WTC11 (cell line): ENCODE measurements at regions not wholly inside any gene's neighbourhood (a gene's known extent, or its start where the extent isn't known, plus 50 kb on each side); places are given as distances from the start of the nearest gene placed in this dataset.

ENCODE experiments used
- EMX1 ChIP-seq: fragments of 250-450 bp; sonication (Bioruptor Pico); IDR thresholded peaks from 2 replicates; pipeline ENCODE4 v1.8.0; 2021; ENCODE audit warnings: mild to moderate bottlenecking
- NFATC4 ChIP-seq: fragments of 250-450 bp; sonication (Bioruptor Pico); IDR thresholded peaks from 2 replicates; pipeline ENCODE4 v1.9.0; 2021; ENCODE audit warnings: mild to moderate bottlenecking
- NFYB ChIP-seq: sonication (generic); formaldehyde crosslinking; conservative IDR thresholded peaks from 2 replicates; pipeline ENCODE4 v1.8.0; 2022; ENCODE audit warnings: low read depth, missing genetic modification reagents
- ZNF263 ChIP-seq: sonication (generic); formaldehyde crosslinking; IDR thresholded peaks from 2 replicates; pipeline ENCODE4 v1.8.1; 2022; ENCODE audit warnings: low read depth, mild to moderate bottlenecking, moderate library complexity, missing genetic modification reagents
- TF ChIP-seq, protein P1 (sequence below): sonication (generic); formaldehyde crosslinking; IDR thresholded peaks from 2 replicates; pipeline ENCODE4 v1.8.1; 2023; ENCODE audit warnings: mild to moderate bottlenecking, moderate library complexity, missing genetic modification reagents
- TF ChIP-seq, protein P2 (sequence below): fragments of 200-600 bp; IDR thresholded peaks from 2 replicates; pipeline ENCODE4 v1.8.0; 2022; ENCODE audit warnings: antibody characterized with exemption
- TF ChIP-seq, protein P3 (sequence below): sonication (generic); formaldehyde crosslinking; IDR thresholded peaks from 2 replicates; pipeline ENCODE4 v1.8.0; 2022; ENCODE audit warnings: mild to moderate bottlenecking, missing genetic modification reagents
- TF ChIP-seq, protein P4 (sequence below): sonication (generic); formaldehyde crosslinking; IDR thresholded peaks from 2 replicates; pipeline ENCODE4 v1.8.1; 2023; ENCODE audit warnings: mild to moderate bottlenecking, missing genetic modification reagents, moderate library complexity
- TF ChIP-seq, protein P5 (sequence below): sonication (generic); formaldehyde crosslinking; IDR thresholded peaks from 2 replicates; pipeline ENCODE4 v1.8.0; 2022; ENCODE audit warnings: mild to moderate bottlenecking, missing genetic modification reagents

DNA sequence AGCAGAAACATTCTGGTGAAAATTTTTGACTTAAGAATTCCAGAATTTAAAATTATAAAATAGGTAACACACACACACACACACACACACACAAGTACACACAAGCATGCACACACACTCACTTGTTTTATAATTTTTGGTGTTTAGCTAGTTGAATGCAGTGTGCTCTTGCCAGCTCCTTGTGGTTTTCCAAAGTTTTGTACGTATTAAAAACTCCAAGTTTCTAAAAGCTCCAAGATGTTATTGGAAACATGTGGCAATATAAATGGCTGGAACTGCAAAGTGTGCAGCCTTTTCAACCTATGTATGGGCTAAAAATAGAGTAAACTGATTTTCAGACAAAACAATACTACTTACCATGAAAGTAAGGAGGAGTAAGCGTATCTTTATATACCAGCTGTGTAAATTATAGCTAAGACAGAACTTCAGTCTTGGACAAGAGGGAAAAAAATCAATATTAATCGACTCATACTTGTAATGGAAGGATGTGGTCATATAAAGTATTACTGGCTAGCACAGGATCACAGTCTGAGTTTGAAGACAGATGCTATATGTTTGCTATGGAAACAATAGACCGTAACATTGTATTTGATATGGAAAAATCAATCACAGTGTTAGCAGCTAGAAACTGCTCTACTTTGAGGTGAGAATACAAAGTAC lies 727.1 kb upstream of the GRAMD2B start:
- TF ChIP-seq, protein P1, sequence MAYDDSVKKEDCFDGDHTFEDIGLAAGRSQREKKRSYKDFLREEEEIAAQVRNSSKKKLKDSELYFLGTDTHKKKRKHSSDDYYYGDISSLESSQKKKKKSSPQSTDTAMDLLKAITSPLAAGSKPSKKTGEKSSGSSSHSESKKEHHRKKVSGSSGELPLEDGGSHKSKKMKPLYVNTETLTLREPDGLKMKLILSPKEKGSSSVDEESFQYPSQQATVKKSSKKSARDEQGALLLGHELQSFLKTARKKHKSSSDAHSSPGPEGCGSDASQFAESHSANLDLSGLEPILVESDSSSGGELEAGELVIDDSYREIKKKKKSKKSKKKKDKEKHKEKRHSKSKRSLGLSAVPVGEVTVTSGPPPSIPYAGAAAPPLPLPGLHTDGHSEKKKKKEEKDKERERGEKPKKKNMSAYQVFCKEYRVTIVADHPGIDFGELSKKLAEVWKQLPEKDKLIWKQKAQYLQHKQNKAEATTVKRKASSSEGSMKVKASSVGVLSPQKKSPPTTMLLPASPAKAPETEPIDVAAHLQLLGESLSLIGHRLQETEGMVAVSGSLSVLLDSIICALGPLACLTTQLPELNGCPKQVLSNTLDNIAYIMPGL, result no peak
- TF ChIP-seq, protein P2, sequence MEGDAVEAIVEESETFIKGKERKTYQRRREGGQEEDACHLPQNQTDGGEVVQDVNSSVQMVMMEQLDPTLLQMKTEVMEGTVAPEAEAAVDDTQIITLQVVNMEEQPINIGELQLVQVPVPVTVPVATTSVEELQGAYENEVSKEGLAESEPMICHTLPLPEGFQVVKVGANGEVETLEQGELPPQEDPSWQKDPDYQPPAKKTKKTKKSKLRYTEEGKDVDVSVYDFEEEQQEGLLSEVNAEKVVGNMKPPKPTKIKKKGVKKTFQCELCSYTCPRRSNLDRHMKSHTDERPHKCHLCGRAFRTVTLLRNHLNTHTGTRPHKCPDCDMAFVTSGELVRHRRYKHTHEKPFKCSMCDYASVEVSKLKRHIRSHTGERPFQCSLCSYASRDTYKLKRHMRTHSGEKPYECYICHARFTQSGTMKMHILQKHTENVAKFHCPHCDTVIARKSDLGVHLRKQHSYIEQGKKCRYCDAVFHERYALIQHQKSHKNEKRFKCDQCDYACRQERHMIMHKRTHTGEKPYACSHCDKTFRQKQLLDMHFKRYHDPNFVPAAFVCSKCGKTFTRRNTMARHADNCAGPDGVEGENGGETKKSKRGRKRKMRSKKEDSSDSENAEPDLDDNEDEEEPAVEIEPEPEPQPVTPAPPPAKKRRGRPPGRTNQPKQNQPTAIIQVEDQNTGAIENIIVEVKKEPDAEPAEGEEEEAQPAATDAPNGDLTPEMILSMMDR, result no peak
- TF ChIP-seq, protein P3, sequence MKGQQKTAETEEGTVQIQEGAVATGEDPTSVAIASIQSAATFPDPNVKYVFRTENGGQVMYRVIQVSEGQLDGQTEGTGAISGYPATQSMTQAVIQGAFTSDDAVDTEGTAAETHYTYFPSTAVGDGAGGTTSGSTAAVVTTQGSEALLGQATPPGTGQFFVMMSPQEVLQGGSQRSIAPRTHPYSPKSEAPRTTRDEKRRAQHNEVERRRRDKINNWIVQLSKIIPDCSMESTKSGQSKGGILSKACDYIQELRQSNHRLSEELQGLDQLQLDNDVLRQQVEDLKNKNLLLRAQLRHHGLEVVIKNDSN (CRISPR knock-in tag), result no peak
- TF ChIP-seq NFATC4 (no peak), NFYB (CRISPR knock-in tag) (no peak), EMX1 (CRISPR knock-in tag) (no peak), ZNF263 (CRISPR knock-in tag) (no peak)
- TF ChIP-seq, protein P4, sequence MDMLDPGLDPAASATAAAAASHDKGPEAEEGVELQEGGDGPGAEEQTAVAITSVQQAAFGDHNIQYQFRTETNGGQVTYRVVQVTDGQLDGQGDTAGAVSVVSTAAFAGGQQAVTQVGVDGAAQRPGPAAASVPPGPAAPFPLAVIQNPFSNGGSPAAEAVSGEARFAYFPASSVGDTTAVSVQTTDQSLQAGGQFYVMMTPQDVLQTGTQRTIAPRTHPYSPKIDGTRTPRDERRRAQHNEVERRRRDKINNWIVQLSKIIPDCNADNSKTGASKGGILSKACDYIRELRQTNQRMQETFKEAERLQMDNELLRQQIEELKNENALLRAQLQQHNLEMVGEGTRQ (CRISPR knock-in tag), result no peak
- TF ChIP-seq, protein P5, sequence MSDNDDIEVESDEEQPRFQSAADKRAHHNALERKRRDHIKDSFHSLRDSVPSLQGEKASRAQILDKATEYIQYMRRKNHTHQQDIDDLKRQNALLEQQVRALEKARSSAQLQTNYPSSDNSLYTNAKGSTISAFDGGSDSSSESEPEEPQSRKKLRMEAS (CRISPR knock-in tag), result no peak
